Astrocyte (in vitro differentiated cells and primary cell): ENCODE measurements at regions not wholly inside any gene's neighbourhood (a gene's known extent, or its start where the extent isn't known, plus 50 kb on each side); places are given as distances from the start of the nearest gene placed in this dataset.

Experiments
- EZH2 ChIP-seq: IDR thresholded peaks from 2 replicates; pipeline ENCODE4 v1.6.1; 2012; ENCODE audit warnings: mild to moderate bottlenecking, low read length, inconsistent platforms; ENCODE audit not compliant: insufficient read depth
- TF ChIP-seq, protein P1 (sequence below): IDR thresholded peaks from 2 replicates; pipeline ENCODE4 v1.5.1; 2011; ENCODE audit warnings: low read depth, mild to moderate bottlenecking, inconsistent platforms, low read length, moderate library complexity; ENCODE audit not compliant: insufficient read depth

DNA sequence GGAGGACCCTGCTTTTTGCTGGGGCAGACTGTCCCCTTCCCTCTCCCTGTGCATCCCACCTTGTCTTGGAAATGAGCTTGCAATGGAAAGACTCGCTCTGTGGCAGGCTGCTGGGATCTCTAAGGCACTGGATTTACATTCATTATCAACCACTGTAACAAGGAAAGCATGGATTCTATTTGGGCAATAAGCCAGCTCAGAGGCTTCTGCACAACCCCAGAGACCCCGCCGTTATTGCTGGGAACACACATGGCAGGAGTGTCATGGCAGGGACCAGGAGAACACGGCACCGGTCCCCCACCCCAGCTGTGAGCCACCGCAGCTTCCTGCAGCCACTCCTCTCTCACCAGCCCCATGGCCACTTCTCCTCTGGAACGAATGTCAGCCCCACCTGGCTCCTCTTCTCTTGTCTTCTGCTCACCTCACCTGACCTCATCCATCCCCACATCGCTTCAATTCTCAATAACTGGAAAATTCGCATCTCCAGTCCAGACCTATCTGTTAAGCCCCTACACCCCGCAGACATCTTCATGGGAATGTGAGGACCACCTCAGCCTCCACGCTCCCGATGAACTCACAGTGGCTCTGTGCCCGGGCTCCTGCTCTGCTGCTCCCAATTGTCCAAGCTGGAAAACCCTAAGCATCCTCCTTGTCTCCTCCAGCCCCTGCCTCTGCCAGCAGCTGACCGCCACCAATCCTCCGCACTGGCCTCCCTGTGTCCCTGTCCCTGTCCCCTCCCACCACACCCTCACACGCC, 181.5 kb downstream of the USP12 start:
- no peak for TF ChIP-seq EZH2
- TF ChIP-seq, protein P1, sequence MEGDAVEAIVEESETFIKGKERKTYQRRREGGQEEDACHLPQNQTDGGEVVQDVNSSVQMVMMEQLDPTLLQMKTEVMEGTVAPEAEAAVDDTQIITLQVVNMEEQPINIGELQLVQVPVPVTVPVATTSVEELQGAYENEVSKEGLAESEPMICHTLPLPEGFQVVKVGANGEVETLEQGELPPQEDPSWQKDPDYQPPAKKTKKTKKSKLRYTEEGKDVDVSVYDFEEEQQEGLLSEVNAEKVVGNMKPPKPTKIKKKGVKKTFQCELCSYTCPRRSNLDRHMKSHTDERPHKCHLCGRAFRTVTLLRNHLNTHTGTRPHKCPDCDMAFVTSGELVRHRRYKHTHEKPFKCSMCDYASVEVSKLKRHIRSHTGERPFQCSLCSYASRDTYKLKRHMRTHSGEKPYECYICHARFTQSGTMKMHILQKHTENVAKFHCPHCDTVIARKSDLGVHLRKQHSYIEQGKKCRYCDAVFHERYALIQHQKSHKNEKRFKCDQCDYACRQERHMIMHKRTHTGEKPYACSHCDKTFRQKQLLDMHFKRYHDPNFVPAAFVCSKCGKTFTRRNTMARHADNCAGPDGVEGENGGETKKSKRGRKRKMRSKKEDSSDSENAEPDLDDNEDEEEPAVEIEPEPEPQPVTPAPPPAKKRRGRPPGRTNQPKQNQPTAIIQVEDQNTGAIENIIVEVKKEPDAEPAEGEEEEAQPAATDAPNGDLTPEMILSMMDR, result no peak
